CD14-positive monocyte (primary cell): ENCODE measurements at regions not wholly inside any gene's neighbourhood (a gene's known extent, or its start where the extent isn't known, plus 50 kb on each side); places are given as distances from the start of the nearest gene placed in this dataset.

ENCODE experiments used
- DNase-seq, 3 donors: peaks; one replicate each; pipeline ENCODE4 v3.0.0-alpha.2; 2011 to 2022
- H2AFZ ChIP-seq: 2 replicates; pipeline ENCODE4 v1.6.0; 2012; ENCODE audit warnings: mild to moderate bottlenecking, low read depth, low read length, inconsistent platforms; ENCODE audit not compliant: insufficient read depth, poor library complexity, severe bottlenecking
- H3K27ac ChIP-seq, 2 donors: 1 replicate in 1 of 2; 2 replicates in 1 of 2; pipeline ENCODE4 v1.5.1; 2012 to 2013; ENCODE audit warnings: low read length in 2 of 2, control low read depth in 1 of 2, inconsistent platforms in 1 of 2, low read depth in 1 of 2, mild to moderate bottlenecking in 1 of 2
- H3K27me3 ChIP-seq, 2 donors: one replicate each; pipeline versions ENCODE4 v1.6.0 to v1.6.1; 2011 to 2013; ENCODE audit warnings: low read length in 2 of 2; ENCODE audit not compliant: control insufficient read depth in 2 of 2, insufficient read depth in 2 of 2
- H3K36me3 ChIP-seq, 2 donors: replicated peaks in 1 of 2; 1 replicate in 1 of 2; 2 replicates in 1 of 2; pipeline versions ENCODE4 v1.5.1 to v1.6.1; 2012 to 2013; ENCODE audit warnings: low read length in 2 of 2, control low read depth in 1 of 2, inconsistent platforms in 1 of 2, mild to moderate bottlenecking in 1 of 2; ENCODE audit not compliant: insufficient read depth in 2 of 2, control insufficient read depth in 1 of 2
- H3K4me1 ChIP-seq, 2 donors: 1 replicate in 1 of 2; 2 replicates in 1 of 2; pipeline versions ENCODE4 v1.5.1 to v1.6.1; 2012 to 2013; ENCODE audit warnings: low read length in 2 of 2, control low read depth in 1 of 2, inconsistent platforms in 1 of 2, mild to moderate bottlenecking in 1 of 2, moderate library complexity in 1 of 2; ENCODE audit not compliant: insufficient read depth in 2 of 2, control insufficient read depth in 1 of 2
- H3K4me2 ChIP-seq: replicated peaks from 2 replicates; pipeline ENCODE3; 2012; ENCODE audit warnings: low read length, moderate library complexity, mild to moderate bottlenecking; ENCODE audit not compliant: poor library complexity, severe bottlenecking; ENCODE audit errors: extremely low read depth
- H3K4me3 ChIP-seq, 3 experiments: fragments of 200-600 bp in 1 of 3; sonication (generic) in 1 of 3; replicated peaks in 1 of 3; 1 replicate in 2 of 3; 2 replicates in 1 of 3; pipeline ENCODE4 v1.5.1; 2011 to 2013; ENCODE audit warnings: low read length in 3 of 3, mild to moderate bottlenecking in 3 of 3, control low read depth in 2 of 3, low read depth in 2 of 3, inconsistent platforms in 1 of 3, moderate library complexity in 1 of 3
- H3K79me2 ChIP-seq: 2 replicates; pipeline ENCODE4 v1.6.0; 2012; ENCODE audit warnings: mild to moderate bottlenecking, control low read depth, inconsistent platforms, low read length, moderate library complexity; ENCODE audit not compliant: insufficient read depth
- H3K9ac ChIP-seq: 2 replicates; pipeline ENCODE4 v1.6.0; 2017; ENCODE audit warnings: low read length, mild to moderate bottlenecking; ENCODE audit not compliant: insufficient read depth, poor library complexity, severe bottlenecking
- H3K9me3 ChIP-seq, 2 donors: replicated peaks in 1 of 2; 1 replicate in 1 of 2; 2 replicates in 1 of 2; pipeline versions ENCODE4 v1.5.1 to v1.6.1; 2012 to 2013; ENCODE audit warnings: low read length in 2 of 2, control low read depth in 1 of 2; ENCODE audit not compliant: control insufficient read depth in 1 of 2, insufficient read depth in 1 of 2
- H4K20me1 ChIP-seq: 2 replicates; pipeline ENCODE4 v1.6.0; 2012; ENCODE audit warnings: mild to moderate bottlenecking, low read length, control low read depth, moderate library complexity; ENCODE audit not compliant: insufficient read depth
- H3K27ac Mint-ChIP-seq, 7 donors: one replicate each; pipeline ENCODE4 v1.8.0; 2020; ENCODE audit warnings: mild to moderate bottlenecking in 7 of 7, mixed read lengths in 7 of 7, moderate library complexity in 6 of 7, inconsistent platforms in 2 of 7
- H3K27me3 Mint-ChIP-seq, 3 donors: one replicate each; pipeline ENCODE4 v1.8.0; 2021 to 2022; ENCODE audit warnings: low read depth in 3 of 3, mild to moderate bottlenecking in 3 of 3, mixed read lengths in 3 of 3, moderate library complexity in 3 of 3, inconsistent platforms in 1 of 3
- H3K36me3 Mint-ChIP-seq, 2 donors: one replicate each; pipeline ENCODE4 v1.8.0; 2020; ENCODE audit warnings: mixed read lengths in 2 of 2, inconsistent platforms in 1 of 2, mild to moderate bottlenecking in 1 of 2
- H3K4me1 Mint-ChIP-seq: one replicate; pipeline ENCODE4 v1.8.0; 2020; ENCODE audit warnings: mild to moderate bottlenecking, mixed read lengths
- H3K4me3 Mint-ChIP-seq, 2 donors: one replicate each; pipeline ENCODE4 v1.8.0; 2020; ENCODE audit warnings: mild to moderate bottlenecking in 2 of 2, mixed read lengths in 2 of 2, moderate library complexity in 1 of 2
- H3K9me3 Mint-ChIP-seq, 7 donors: one replicate each; pipeline ENCODE4 v1.8.0; 2020 to 2022; ENCODE audit warnings: mixed read lengths in 7 of 7, mild to moderate bottlenecking in 6 of 7, moderate library complexity in 6 of 7, inconsistent platforms in 2 of 7
- CTCF ChIP-seq: fragments of 200-600 bp; IDR thresholded peaks from one replicate; pipeline ENCODE4 v1.8.0; 2022; ENCODE audit warnings: antibody characterized with exemption, mild to moderate bottlenecking
- WGBS: methylation state at CpG from one replicate; pipeline ENCODE4 v1.1.5; 2013; ENCODE audit warnings: missing lambda C conversion rate; ENCODE audit not compliant: insufficient coverage; 5-methylcytosine and 5-hydroxymethylcytosine counted together
- intact Hi-C, 2 donors: fragments of 100-400 bp; cut with micrococcal nuclease; formaldehyde crosslinking; loops; one replicate each; pipeline versions ENCODE4 v1.15.0 to v1.15.1; 2023

GRCh38 chr5:86482008-86482407, 135.7 kb upstream of the COX7C start:
- Mint-ChIP-seq H3K27ac (no peak overlapping the region), H3K4me3 (no peak overlapping the region), H3K4me1 (no peaks in the 10 kb centered on the region), H3K9me3 (peaks cover 0 to 5% (median 0%) of the 10 kb centered on the region in 7 donors), H3K36me3 (no peaks in the 10 kb centered on the region), H3K27me3 (no peaks in the 10 kb centered on the region)
- H3K36me3 ChIP-seq = no peaks in the 10 kb centered on the region
- no peak for DNase-seq
- H4K20me1 ChIP-seq = no peaks in the 10 kb centered on the region
- no peaks in the 10 kb centered on the region for H3K27me3 ChIP-seq
- H3K4me3 ChIP-seq = no peak overlapping the region
- TF ChIP-seq CTCF = no peak
- no peak overlapping the region for H3K4me2 ChIP-seq
- H3K9me3 ChIP-seq = peaks cover 0 to 3% of the 10 kb centered on the region in 2 donors
- no peaks in the 10 kb centered on the region for H3K79me2 ChIP-seq
- WGBS = no CpG with 5 or more reads among the region's 2 CpGs
- no peaks in the 10 kb centered on the region for H3K4me1 ChIP-seq
- no peak overlapping the region for H3K27ac ChIP-seq
- H2AFZ ChIP-seq = no peak overlapping the region
- H3K9ac ChIP-seq = no peak overlapping the region
- intact Hi-C loops = no loop called here

GRCh38 chr5:86493777-86494176, 124.0 kb upstream of the COX7C start:
- Histone ChIP-seq H2AFZ (no peak overlapping the region), H3K4me2 (no peak overlapping the region), H3K9ac (no peak overlapping the region), H3K36me3 (no peaks in the 10 kb centered on the region), H3K79me2 (no peaks in the 10 kb centered on the region), H3K27ac (no peak overlapping the region), H4K20me1 (no peaks in the 10 kb centered on the region), H3K9me3 (no peaks in the 10 kb centered on the region), H3K4me3 (no peak overlapping the region), H3K4me1 (no peaks in the 10 kb centered on the region), H3K27me3 (no peaks in the 10 kb centered on the region)
- Mint-ChIP-seq H3K27me3 (no peaks in the 10 kb centered on the region), H3K4me3 (no peak overlapping the region), H3K27ac (no peak overlapping the region), H3K36me3 (no peaks in the 10 kb centered on the region), H3K9me3 (peaks cover 0 to 2% (median 0%) of the 10 kb centered on the region in 7 donors), H3K4me1 (no peaks in the 10 kb centered on the region)
- no peak for TF ChIP-seq CTCF
- WGBS = no CpG with 5 or more reads among the region's 1 CpG
- intact Hi-C loops = no loop called here
- no peak for DNase-seq
